HG02642 (cell line): ENCODE measurements at regions not wholly inside any gene's neighbourhood (a gene's known extent, or its start where the extent isn't known, plus 50 kb on each side); places are given as distances from the start of the nearest gene placed in this dataset.

Source experiments
- ATAC-seq: cut with Tn5 transposase; IDR thresholded peaks from one replicate; pipeline ENCODE4 v1.9.1; 2021; ENCODE audit warnings: mild to moderate bottlenecking; ENCODE audit not compliant: unreplicated experiment, poor library complexity

GRCh38 chr5:52491071-52491787 lies 296.5 kb upstream of the ITGA1 start:
- ATAC-seq = no peak

- no peak for ATAC-seq
Measured at GRCh38 chr5:52491818-52492217, 295.9 kb upstream of the ITGA1 start.

- ATAC-seq = no peak
Measured at GRCh38 chr5:52497133-52497693, 290.5 kb upstream of the ITGA1 start.

DNA sequence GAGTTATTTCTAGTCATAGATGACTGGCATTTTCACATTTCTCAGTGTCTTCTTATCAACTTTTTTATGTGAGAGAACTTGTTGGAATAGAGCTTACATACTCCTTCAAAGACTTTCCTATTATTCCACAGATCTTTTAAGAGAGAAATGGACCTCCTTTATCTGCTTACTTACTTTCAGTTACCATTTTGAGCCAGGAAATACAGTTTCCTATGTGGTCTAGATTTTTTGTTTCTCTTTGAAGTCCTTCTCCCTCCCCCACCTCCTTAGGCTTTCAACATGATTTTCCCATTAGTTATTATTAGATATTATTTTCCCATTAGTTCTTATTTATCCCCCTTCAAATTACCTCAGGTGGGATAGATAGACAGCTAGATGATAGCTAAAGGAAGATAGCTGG lies 289.1 kb upstream of the ITGA1 start:
- ATAC-seq = no peak

- no peak for ATAC-seq
Measured at GRCh38 chr5:52502460-52502999, 285.2 kb upstream of the ITGA1 start.

DNA sequence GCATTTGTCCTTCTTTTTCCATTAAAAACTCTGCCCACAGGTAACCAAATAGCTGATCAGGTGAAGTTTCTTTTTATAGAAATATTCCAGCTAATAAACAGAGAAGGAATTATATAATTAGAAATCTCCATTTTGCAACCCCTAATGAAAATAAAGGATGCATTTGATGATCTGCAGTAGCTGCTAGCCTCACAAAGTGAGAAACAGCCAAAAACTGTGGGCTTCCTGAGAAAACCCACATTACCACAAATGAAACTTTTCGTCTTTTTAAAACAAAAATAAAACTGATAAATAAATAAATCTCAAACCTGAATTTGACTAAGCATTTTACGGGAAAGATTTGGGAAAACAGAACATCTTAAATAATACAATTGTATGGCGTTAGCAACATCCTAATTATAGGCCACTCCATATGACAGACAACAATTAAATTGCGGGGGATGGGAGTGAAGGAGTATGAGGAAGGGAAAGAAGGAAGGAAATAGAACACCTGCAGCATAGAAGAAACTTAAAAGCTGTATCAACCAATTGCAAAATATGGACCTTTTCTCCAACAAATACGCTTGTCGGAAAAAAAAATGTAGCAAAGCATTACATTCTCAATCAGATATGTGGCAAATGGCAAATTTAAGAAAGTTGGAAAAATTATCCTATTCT lies 283.0 kb upstream of the ITGA1 start:
- ATAC-seq = no peak

- no peak for ATAC-seq
Measured at GRCh38 chr5:52517667-52518066, 270.0 kb upstream of the ITGA1 start.

DNA sequence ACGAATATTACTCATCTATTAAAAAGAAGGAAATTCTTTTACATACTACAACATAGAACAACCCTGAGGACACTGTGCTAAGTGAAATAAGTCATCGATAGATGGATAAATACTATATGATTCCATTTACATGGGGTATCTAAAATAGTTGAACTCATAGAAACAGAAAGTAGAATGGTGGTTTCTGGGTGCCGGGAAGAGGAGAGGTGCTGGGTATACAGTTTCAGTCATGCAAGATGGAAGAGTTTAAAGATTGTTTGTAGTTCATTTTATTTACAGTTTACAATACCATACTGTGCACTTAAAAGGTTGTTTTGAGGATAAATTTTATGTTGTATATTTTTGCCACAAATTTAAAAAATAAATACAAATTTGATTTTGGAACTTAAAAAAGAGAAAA lies 267.5 kb upstream of the ITGA1 start:
- ATAC-seq = no peak

DNA sequence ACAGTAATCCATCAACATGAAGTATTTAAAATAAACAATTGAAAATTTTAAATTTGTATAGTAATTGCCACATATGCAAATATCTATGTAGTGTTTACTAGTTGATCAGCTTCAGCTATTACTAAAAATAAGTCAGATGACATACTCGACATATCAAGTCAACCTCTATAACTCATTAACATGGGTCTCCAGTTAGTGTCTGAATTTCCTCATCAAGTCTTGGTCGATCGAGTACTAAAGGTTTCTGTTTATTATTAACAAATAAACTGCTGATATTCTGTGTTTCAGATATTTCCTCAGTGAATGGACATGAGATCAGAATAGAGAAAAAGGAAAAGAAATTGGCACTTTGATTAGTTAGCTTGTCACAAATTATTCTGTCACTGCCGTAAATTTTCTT lies 266.5 kb upstream of the ITGA1 start:
- ATAC-seq = no peak

DNA sequence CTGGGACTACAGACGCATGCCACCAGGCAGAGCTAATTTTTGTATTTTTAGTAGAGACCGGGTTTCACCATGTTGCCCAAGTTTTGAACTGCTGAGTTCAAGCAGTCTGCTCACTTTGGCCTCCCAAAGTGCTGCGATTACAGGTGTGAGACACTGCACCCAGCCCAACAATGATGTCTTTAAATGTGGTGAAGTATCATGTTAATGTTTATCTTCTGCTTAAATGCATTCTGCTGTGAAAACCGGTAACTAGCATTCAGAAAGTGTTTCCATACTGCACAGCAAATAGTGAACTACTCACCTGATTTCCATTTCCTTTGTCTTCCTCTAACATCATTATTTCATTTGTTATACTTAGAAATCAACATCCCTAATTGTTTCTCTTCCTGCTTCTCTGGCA lies 264.0 kb upstream of the ITGA1 start:
- ATAC-seq = no peak

- ATAC-seq = no peak
Measured at GRCh38 chr5:52531105-52531504, 256.6 kb upstream of the ITGA1 start.

GRCh38 chr5:52543594-52543993 lies 244.1 kb upstream of the ITGA1 start:
- ATAC-seq = no peak

- ATAC-seq = no peak
Measured at GRCh38 chr5:52544738-52545137, 243.0 kb upstream of the ITGA1 start.

- ATAC-seq = no peak
Measured at GRCh38 chr5:52554293-52554692, 233.4 kb upstream of the ITGA1 start.

- no peak for ATAC-seq
Measured at GRCh38 chr5:52560366-52560765, 227.3 kb upstream of the ITGA1 start.

- ATAC-seq = no peak
Measured at GRCh38 chr5:52562473-52562872, 225.2 kb upstream of the ITGA1 start.

DNA sequence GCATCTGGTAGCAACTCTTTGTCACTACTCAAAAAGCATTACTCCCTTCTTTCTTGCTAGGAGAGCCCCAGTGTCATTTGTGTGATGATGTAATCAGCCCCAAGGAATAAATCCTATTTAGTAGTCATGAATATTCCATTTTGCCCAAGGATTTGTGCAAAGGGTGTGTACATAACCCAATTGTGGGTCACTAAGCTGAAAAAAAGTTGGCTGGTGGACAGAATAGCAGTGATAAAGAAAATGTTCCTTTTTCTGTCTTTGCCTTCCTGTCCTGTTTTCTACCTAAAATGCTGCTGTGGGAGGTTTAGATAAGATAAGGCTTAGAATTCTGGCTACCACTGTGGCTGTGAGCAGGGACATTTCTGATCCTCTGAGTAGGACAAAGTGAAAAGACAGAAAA lies 223.1 kb upstream of the ITGA1 start:
- no peak for ATAC-seq

DNA sequence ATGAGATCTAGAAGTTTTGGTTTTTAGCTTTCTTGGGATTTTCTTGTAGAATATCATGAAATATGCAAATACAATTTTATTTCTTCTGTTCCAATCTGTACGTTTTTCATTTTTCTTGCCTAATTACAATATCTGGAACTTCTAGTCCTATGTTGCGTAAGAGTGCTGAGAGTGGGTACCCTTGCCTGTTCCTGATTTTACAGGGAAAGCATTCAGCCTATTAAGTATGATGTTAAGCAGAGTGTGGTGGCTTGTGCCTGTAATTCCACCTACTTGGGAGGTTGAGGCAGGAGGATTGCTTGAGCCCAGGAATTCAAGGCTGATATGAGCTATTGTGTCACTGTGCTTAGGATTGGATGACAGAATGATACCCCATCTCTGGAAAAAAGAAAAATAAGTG lies 210.2 kb upstream of the ITGA1 start:
- ATAC-seq = no peak

DNA sequence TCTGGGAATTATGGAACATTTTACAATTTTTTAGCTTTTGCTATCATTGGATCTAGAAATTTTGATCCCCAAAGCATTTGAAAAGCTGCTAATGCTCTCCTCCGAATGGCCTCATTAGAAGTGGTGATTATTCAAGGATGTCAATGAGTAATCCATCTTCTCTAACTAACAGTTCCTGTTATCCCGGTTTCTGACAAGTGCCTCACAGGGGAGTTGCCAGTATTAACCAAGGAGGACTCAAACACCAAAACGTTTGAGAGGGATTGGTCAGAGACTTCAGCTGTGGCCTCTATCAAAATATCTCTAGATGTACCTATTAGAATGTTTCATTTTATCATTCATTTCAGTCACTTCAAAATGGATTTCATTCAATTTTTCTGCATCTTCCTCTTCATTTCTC lies 208.3 kb upstream of the ITGA1 start:
- no peak for ATAC-seq

DNA sequence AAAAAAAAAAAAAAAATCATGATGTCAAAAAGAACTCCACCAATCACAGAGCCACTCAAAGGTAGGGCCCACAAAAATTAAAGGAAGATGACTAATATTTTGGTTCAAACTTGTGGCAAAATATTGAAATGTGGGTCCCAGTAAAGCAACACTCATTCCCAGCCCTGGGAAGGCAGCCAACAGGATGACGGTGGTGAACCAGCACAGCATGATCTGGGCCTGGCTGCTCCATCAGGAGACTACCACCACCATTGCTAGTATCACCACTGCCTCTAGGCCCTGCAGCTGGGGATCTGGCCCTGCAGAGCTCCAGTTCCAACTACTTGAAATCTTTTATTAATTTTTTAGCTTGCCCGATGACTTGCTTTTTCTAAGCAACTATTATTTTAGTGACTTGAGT lies 206.8 kb upstream of the ITGA1 start:
- ATAC-seq = no peak

DNA sequence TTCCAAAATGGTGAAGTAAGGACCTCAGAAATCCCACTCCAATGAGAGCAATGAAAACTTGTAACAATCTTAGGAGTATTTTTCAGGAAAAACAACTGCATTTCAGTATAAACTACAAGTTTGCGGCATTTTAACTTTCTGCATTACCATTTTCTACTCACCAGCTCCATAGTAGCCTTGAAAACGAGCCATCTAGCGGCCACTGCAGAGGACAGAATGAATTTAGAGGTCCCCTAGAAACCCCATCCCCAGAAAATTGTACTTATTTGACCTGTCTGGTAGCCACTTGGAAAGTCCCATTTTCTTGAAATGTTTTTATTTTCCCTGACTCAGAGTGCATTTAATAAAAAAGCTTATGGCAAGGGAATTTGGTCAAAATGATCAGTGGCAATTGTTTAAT lies 205.4 kb upstream of the ITGA1 start:
- ATAC-seq = no peak

DNA sequence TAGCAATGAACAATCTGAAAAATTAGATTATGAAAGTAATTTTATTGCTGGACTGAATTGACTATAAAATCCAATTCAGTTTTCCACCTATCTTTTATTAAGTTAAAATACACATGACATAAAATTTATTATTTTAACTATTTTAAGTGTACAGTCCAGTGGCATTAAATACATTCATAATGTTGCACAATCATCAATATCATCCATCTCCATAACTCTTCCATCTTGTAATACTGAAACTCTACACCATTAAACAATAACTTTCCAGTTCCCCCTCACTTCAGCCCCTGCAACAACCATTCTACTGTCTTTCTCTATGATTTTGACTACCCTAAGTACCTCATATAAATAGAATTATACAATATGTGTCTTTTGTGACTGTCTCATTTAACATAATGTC lies 200.6 kb upstream of the ITGA1 start:
- ATAC-seq = no peak
